ENCODE measurements at regions not wholly inside any gene's neighbourhood (a gene's known extent, or its start where the extent isn't known, plus 50 kb on each side); places are given as distances from the start of the nearest gene placed in this dataset.

- TF ChIP-seq CTCF (IDR thresholded peaks at IDR 0.05 in 2 of 3, conservative IDR thresholded peaks at IDR 0.05 in 1 of 3; ENCODE audit: control insufficient read depth in 2 of 3, extremely low read depth in 1 of 3, insufficient read depth in 1 of 3, low read depth in 3 of 3, low read length in 3 of 3) (no peak), YBX1 (IDR thresholded peaks at IDR 0.05) (no peak), CBFB (IDR thresholded peaks at IDR 0.05; ENCODE audit: low read depth) (no peak), POLR2AphosphoS5 (IDR thresholded peaks at IDR 0.05; ENCODE audit: low read length) (no peak)
Observed at GRCh38 chr6:137357948-137358266, 136.3 kb downstream of the OLIG3 start.

Measured in GM12878 (cell line).